Neuronal stem cell (in vitro differentiated cells): ENCODE measurements at regions not wholly inside any gene's neighbourhood (a gene's known extent, or its start where the extent isn't known, plus 50 kb on each side); places are given as distances from the start of the nearest gene placed in this dataset.

Experiments
- DNase-seq: peaks from one replicate; pipeline ENCODE4 v3.0.0-alpha.2; 2013; ENCODE audit warnings: low spot score
- H2AFZ ChIP-seq: one replicate; pipeline ENCODE4 v1.6.1; 2013; ENCODE audit warnings: mild to moderate bottlenecking, low read length, inconsistent platforms
- H2AK5ac ChIP-seq: 2 replicates; pipeline ENCODE4 v1.6.1; 2013; ENCODE audit warnings: low read depth, mild to moderate bottlenecking, inconsistent platforms, low read length, moderate library complexity, mixed read lengths
- H2BK120ac ChIP-seq: 2 replicates; pipeline ENCODE4 v1.6.1; 2013; ENCODE audit warnings: low read depth, mild to moderate bottlenecking, inconsistent platforms, low read length, moderate library complexity, mixed read lengths
- H2BK12ac ChIP-seq: one replicate; pipeline ENCODE4 v1.6.1; 2013; ENCODE audit warnings: low read length, inconsistent platforms
- H2BK15ac ChIP-seq: 2 replicates; pipeline ENCODE4 v1.6.1; 2013; ENCODE audit warnings: mild to moderate bottlenecking, low read length, inconsistent platforms, mixed read lengths
- H2BK5ac ChIP-seq: one replicate; pipeline ENCODE4 v1.6.1; 2013; ENCODE audit warnings: inconsistent platforms, mild to moderate bottlenecking, low read length, moderate library complexity
- H3K14ac ChIP-seq: one replicate; pipeline ENCODE4 v1.6.1; 2013; ENCODE audit warnings: low read length, inconsistent platforms
- H3K18ac ChIP-seq: 2 replicates; pipeline ENCODE4 v1.6.1; 2013; ENCODE audit warnings: low read length, inconsistent platforms
- H3K23ac ChIP-seq: 2 replicates; pipeline ENCODE4 v1.6.1; 2013; ENCODE audit warnings: low read depth, mild to moderate bottlenecking, mixed read lengths, low read length, inconsistent platforms; ENCODE audit not compliant: poor library complexity
- H3K27ac ChIP-seq: replicated peaks from 3 replicates; pipeline ENCODE4 v1.5.1; 2013; ENCODE audit warnings: low read length, inconsistent platforms
- H3K27me3 ChIP-seq, 3 experiments: 2 replicates each; pipeline ENCODE4 v1.6.1; 2013; ENCODE audit warnings: low read length in 3 of 3, mild to moderate bottlenecking in 2 of 3, inconsistent platforms in 1 of 3, low read depth in 1 of 3, mixed read lengths in 1 of 3, moderate library complexity in 1 of 3; ENCODE audit not compliant: control insufficient read depth in 3 of 3, insufficient read depth in 3 of 3
- H3K36me3 ChIP-seq, 2 donors: replicated peaks in 1 of 2; 2 replicates each; pipeline ENCODE4 v1.6.1; 2013; ENCODE audit warnings: low read length in 2 of 2; ENCODE audit not compliant: control insufficient read depth in 2 of 2, insufficient read depth in 2 of 2
- H3K4ac ChIP-seq: 2 replicates; pipeline ENCODE4 v1.6.1; 2013; ENCODE audit warnings: inconsistent platforms, mild to moderate bottlenecking, low read length, moderate library complexity
- H3K4me1 ChIP-seq, 2 donors: 1 replicate in 1 of 2; 2 replicates in 1 of 2; pipeline ENCODE4 v1.6.1; 2013; ENCODE audit warnings: low read length in 2 of 2, low read depth in 1 of 2; ENCODE audit not compliant: control insufficient read depth in 2 of 2, insufficient read depth in 1 of 2
- H3K4me2 ChIP-seq: one replicate; pipeline ENCODE4 v1.6.1; 2013; ENCODE audit warnings: mild to moderate bottlenecking, low read length, inconsistent platforms; ENCODE audit not compliant: insufficient read depth, poor library complexity, severe bottlenecking
- H3K4me3 ChIP-seq, 2 donors: 2 replicates each; pipeline ENCODE4 v1.5.1; 2013; ENCODE audit warnings: low read length in 2 of 2, mild to moderate bottlenecking in 2 of 2, inconsistent platforms in 1 of 2, moderate library complexity in 1 of 2
- H3K79me1 ChIP-seq: one replicate; pipeline ENCODE4 v1.6.1; 2013; ENCODE audit warnings: low read depth, mild to moderate bottlenecking, inconsistent platforms, low read length, moderate library complexity
- H3K9ac ChIP-seq: one replicate; pipeline ENCODE4 v1.6.1; 2013; ENCODE audit warnings: mild to moderate bottlenecking, low read depth, low read length, inconsistent platforms; ENCODE audit not compliant: poor library complexity
- H3K9me3 ChIP-seq, 2 donors: replicated peaks in 1 of 2; 2 replicates each; pipeline versions ENCODE3 to v1.6.1; 2013; ENCODE audit warnings: low read length in 2 of 2, mild to moderate bottlenecking in 2 of 2, inconsistent platforms in 1 of 2, low read depth in 1 of 2, mixed read lengths in 1 of 2, moderate library complexity in 1 of 2; ENCODE audit not compliant: control insufficient read depth in 2 of 2, insufficient read depth in 1 of 2
- H4K8ac ChIP-seq: one replicate; pipeline ENCODE4 v1.6.1; 2013; ENCODE audit warnings: low read depth, mild to moderate bottlenecking, inconsistent platforms, low read length, moderate library complexity
- H4K91ac ChIP-seq: one replicate; pipeline ENCODE4 v1.6.1; 2013; ENCODE audit warnings: low read length, low read depth, mild to moderate bottlenecking, inconsistent platforms; ENCODE audit not compliant: poor library complexity
- WGBS, 2 donors: extraction: QIAGEN DNeasy Blood & Tissue Kit; methylation state at CpG; one replicate each; pipeline ENCODE4 v1.1.7; 2013; ENCODE audit warnings: missing lambda C conversion rate in 2 of 2, mixed read lengths in 1 of 2; ENCODE audit not compliant: insufficient read length in 2 of 2, insufficient replicate concordance in 1 of 2; ENCODE audit errors: extremely low coverage in 2 of 2; 5-methylcytosine and 5-hydroxymethylcytosine counted together

DNA sequence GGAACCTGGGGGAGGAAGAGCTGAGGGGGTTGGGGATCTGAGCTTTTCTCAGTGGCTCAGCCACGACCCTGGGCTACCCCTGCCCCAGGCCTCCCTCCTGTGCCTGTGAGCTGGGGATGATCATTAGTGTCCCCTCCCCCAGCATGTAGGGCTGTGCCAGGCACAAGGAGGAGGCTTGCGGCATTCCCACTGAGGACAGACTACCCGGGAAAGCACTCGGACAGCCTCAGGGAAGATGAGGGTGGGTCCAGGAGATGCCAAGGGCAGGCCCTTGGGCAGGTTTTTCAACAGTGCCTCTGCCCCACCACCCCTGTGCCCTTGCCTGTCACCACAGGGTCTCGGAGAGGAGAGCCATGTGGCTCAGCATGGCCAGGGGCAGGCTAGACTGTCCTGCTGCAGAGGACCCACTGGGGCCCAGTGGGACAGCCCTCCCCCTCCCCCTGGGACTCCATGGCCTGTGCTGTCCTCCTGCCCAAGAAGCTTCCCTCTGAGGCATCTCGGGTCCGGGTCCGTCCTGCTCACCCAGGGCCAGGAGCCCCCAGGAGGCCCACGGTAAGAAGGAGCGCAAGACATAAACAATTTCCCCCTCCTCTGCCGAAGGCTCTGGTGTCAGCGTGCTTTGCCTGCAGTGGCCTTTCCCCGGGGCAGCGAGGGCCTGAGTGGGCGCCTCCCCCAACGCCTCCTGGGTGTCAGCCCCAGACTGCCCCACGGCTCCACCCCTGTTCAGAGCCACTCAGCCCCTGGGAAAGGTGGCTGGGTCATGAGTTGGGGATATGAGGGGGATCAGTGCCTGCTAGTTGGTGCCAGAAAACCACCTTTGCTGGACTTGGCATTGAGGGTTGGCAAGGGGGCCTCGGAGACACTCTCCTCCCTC lies 192.5 kb downstream of the GOLGA6L6 start:
- WGBS, 2 donors, result no CpG with 5 or more reads among the region's 18 CpGs
- no peak overlapping the region for H4K91ac ChIP-seq
- H3K9ac ChIP-seq, result no peak overlapping the region
- H2AK5ac ChIP-seq, result no peak overlapping the region
- peak overlapping the region; percentile 10 for H3K14ac ChIP-seq
- no peaks in the 10 kb centered on the region for H3K36me3 ChIP-seq
- no peaks in the 10 kb centered on the region for H3K4me1 ChIP-seq
- peak overlapping the region in 1 of 2 donors; percentile 54 for H3K4me3 ChIP-seq
- no peak overlapping the region for H3K27ac ChIP-seq
- no peak overlapping the region for H4K8ac ChIP-seq
- H3K27me3 ChIP-seq, result no peaks in the 10 kb centered on the region
- H2BK5ac ChIP-seq, result no peak overlapping the region
- no peak overlapping the region for H3K4ac ChIP-seq
- no peak overlapping the region for H2BK12ac ChIP-seq
- no peak overlapping the region for H3K4me2 ChIP-seq
- H3K9me3 ChIP-seq, result peaks cover 0 to 41% of the 10 kb centered on the region in 2 donors
- no peak for DNase-seq
- no peak overlapping the region for H3K18ac ChIP-seq
- no peak overlapping the region for H2BK15ac ChIP-seq
- H2AFZ ChIP-seq, result no peak overlapping the region
- H3K23ac ChIP-seq, result peak overlapping the region; percentile 25
- H3K79me1 ChIP-seq, result no peaks in the 10 kb centered on the region
- no peak overlapping the region for H2BK120ac ChIP-seq

DNA sequence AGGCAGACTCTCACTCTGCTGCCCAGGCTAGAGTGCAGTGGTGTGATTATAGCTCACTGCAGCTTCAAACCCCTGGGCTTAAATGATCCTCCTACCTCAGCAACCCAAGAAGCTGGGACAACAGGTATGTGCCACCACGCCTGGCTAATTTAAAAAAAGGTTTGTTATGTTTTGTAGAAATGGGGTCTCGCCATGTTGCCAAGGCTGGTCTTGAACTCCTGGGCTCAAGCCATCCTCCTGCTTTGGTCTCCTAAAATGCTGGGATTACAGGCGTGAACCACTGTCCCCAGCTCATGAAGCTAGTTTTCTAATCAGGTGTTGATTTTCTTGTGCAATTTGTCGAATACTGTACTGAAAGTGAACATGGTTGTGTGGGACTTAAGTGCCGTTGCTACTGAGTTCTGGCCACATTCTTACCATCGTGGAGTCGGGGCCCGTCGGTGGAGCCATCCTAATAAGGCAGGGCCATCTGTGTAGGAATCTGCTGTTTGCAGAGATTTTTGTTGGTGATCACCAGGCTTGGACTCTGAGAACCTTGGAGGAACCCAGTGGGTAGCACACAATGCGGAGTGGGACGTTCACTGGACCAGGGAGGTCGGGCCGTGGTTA lies 193.2 kb downstream of the GOLGA6L6 start:
- Histone ChIP-seq H3K4me1 (no peaks in the 10 kb centered on the region), H3K27ac (no peak overlapping the region), H3K4me3 (no peak overlapping the region), H3K79me1 (no peaks in the 10 kb centered on the region), H3K9ac (no peak overlapping the region), H4K8ac (no peak overlapping the region), H2AFZ (no peak overlapping the region), H2BK120ac (no peak overlapping the region), H2BK5ac (no peak overlapping the region), H4K91ac (no peak overlapping the region), H3K23ac (no peak overlapping the region), H2BK15ac (no peak overlapping the region), H3K4me2 (no peak overlapping the region), H2BK12ac (no peak overlapping the region), H3K27me3 (no peaks in the 10 kb centered on the region), H3K36me3 (no peaks in the 10 kb centered on the region), H3K4ac (no peak overlapping the region), H2AK5ac (no peak overlapping the region), H3K9me3 (peaks cover 0 to 39% of the 10 kb centered on the region in 2 donors), H3K14ac (no peak overlapping the region), H3K18ac (no peak overlapping the region)
- no peak for DNase-seq
- WGBS, 2 donors, result no CpG with 5 or more reads among the region's 13 CpGs

DNA sequence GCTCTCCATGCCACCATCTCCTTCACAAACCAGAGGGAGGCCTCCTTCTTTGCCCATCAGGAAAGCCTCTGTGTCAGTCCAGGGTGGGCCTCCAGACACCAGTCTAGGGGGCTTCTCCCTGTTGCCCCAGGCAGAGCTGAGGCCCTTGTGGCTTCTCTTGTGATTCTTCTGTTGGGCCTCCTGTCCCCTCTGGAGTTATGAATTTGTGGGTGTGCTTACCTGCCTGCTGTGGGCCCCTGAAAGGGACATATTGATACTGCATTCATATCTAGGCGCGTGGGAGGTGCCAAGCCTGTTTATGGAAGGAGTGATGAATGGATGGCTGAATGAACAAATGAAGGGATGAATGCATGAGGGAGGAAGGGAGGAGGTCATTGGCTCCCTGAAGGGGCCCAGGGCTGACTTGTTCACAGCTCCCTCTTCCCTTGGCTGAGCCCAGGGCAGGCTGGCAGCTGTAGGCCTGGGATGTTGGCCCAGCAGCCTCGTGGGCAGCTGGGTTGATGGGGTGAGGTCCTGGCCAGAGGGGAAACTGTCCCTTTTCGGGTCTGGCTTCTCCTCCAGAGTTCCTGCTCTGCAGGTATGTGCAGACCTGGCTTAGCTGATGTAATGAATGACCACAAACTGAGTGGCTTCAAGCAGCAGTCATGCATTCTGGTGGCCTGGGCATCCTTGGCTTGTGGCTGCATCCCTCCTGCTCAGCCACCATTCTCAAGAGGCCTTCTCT lies 195.4 kb downstream of the GOLGA6L6 start:
- H2BK15ac ChIP-seq, result no peak overlapping the region
- no peak overlapping the region for H3K4ac ChIP-seq
- H3K4me2 ChIP-seq, result no peak overlapping the region
- WGBS, 2 donors, result no CpG with 5 or more reads among the region's 4 CpGs
- no peak overlapping the region for H2AFZ ChIP-seq
- H4K8ac ChIP-seq, result no peak overlapping the region
- H3K4me3 ChIP-seq, result no peak overlapping the region
- H3K27ac ChIP-seq, result no peak overlapping the region
- H2BK12ac ChIP-seq, result no peak overlapping the region
- no peak overlapping the region for H3K18ac ChIP-seq
- no peak for DNase-seq
- no peak overlapping the region for H4K91ac ChIP-seq
- H3K23ac ChIP-seq, result no peak overlapping the region
- no peaks in the 10 kb centered on the region for H3K4me1 ChIP-seq
- no peak overlapping the region for H2BK5ac ChIP-seq
- peaks cover 6 to 32% of the 10 kb centered on the region in 2 donors for H3K9me3 ChIP-seq
- H3K79me1 ChIP-seq, result no peaks in the 10 kb centered on the region
- no peak overlapping the region for H2AK5ac ChIP-seq
- H2BK120ac ChIP-seq, result no peak overlapping the region
- H3K14ac ChIP-seq, result no peak overlapping the region
- no peak overlapping the region for H3K9ac ChIP-seq
- H3K36me3 ChIP-seq, result no peaks in the 10 kb centered on the region
- H3K27me3 ChIP-seq, result no peaks in the 10 kb centered on the region
